Naive B cell (primary cell): ENCODE measurements at regions not wholly inside any gene's neighbourhood (a gene's known extent, or its start where the extent isn't known, plus 50 kb on each side); places are given as distances from the start of the nearest gene placed in this dataset.
"Not testable (repeated sequence)": the region's sequence is repeated elsewhere in the genome, so short reads cannot be mapped to it uniquely, and the experiment has no call there.

ENCODE experiments used
- ATAC-seq, 2 donors: fragments of 150-1000 bp; cut with Tn5 transposase; 2 replicates each; pipeline ENCODE4 v1.10.0; 2021; ENCODE audit warnings: low read depth in 2 of 2, mild to moderate bottlenecking in 2 of 2, moderate library complexity in 2 of 2
- DNase-seq: peaks from one replicate; pipeline ENCODE4 v3.0.0; 2022
- H3K27ac Mint-ChIP-seq, 6 donors: one replicate each; pipeline ENCODE4 v1.8.0; 2020 to 2022; ENCODE audit warnings: mild to moderate bottlenecking in 6 of 6, mixed read lengths in 6 of 6, moderate library complexity in 5 of 6, inconsistent platforms in 2 of 6
- H3K27me3 Mint-ChIP-seq, 3 donors: one replicate each; pipeline ENCODE4 v1.8.0; 2021 to 2022; ENCODE audit warnings: mixed read lengths in 3 of 3, mild to moderate bottlenecking in 1 of 3
- H3K36me3 Mint-ChIP-seq, 2 donors: one replicate each; pipeline ENCODE4 v1.8.0; 2020 to 2022; ENCODE audit warnings: mixed read lengths in 2 of 2, inconsistent platforms in 1 of 2, mild to moderate bottlenecking in 1 of 2
- H3K4me1 Mint-ChIP-seq, 3 donors: one replicate each; pipeline ENCODE4 v1.8.0; 2020 to 2022; ENCODE audit warnings: mixed read lengths in 3 of 3, inconsistent platforms in 1 of 3, mild to moderate bottlenecking in 1 of 3, moderate library complexity in 1 of 3
- H3K4me3 Mint-ChIP-seq, 8 donors: one replicate each; pipeline ENCODE4 v1.8.0; 2020 to 2022; ENCODE audit warnings: mild to moderate bottlenecking in 8 of 8, mixed read lengths in 8 of 8, moderate library complexity in 8 of 8, inconsistent platforms in 2 of 8
- H3K9me3 Mint-ChIP-seq, 7 donors: one replicate each; pipeline ENCODE4 v1.8.0; 2020 to 2022; ENCODE audit warnings: mixed read lengths in 7 of 7, mild to moderate bottlenecking in 5 of 7, inconsistent platforms in 2 of 7, moderate library complexity in 1 of 7

DNA sequence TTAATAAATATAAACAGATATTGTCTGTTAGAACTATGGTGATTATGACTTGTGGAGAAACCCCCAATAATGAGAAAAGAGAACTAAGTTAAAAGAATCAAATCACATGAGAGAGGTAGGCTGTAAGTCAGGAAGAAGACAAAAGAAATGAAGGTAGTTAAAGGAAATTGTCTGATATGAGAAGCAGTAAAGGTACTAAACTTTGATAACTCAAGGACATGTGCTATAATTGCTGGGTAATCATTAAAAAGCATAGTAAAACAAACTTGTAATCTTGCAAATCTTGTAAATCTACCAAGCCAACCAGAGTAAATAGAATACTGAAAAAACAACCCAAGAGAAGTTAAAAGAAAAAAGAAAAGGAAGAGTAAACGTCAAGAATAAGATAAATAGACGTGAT is 207.0 kb upstream of the CTNND2 start:
- H3K4me1 Mint-ChIP-seq = no peaks in the 10 kb centered on the region
- H3K9me3 Mint-ChIP-seq = peaks cover 0 to 3% (median 0%) of the 10 kb centered on the region in 7 donors
- H3K27ac Mint-ChIP-seq = no peak overlapping the region
- no peak overlapping the region for H3K4me3 Mint-ChIP-seq
- no peak for ATAC-seq
- DNase-seq = no peak
- H3K36me3 Mint-ChIP-seq = no peaks in the 10 kb centered on the region
- H3K27me3 Mint-ChIP-seq = no peaks in the 10 kb centered on the region

DNA sequence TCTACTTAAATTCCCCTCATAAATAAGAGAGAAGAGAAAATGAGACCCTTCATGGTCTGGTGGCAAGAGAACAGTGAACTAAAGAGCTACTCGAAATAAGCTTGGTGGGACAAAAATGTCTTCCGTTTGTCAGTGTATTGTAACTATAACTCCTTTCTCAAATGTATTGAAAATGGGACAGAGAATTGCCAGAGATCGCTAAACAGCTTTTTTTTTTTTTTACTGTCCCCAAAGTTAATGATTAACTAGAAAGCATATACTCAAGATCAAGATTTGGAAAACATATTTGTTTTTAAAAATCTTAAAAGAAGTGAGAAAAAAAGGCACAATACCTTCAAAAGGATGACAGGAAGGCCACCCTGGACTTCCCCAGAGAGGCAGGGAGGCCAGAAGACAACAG is 206.4 kb upstream of the CTNND2 start:
- DNase-seq (no peak), ATAC-seq (no peak)
- Mint-ChIP-seq H3K9me3 (peaks cover 0 to 2% (median 0%) of the 10 kb centered on the region in 7 donors), H3K27me3 (no peaks in the 10 kb centered on the region), H3K4me1 (no peaks in the 10 kb centered on the region), H3K27ac (no peak overlapping the region), H3K4me3 (no peak overlapping the region), H3K36me3 (no peaks in the 10 kb centered on the region)

DNA sequence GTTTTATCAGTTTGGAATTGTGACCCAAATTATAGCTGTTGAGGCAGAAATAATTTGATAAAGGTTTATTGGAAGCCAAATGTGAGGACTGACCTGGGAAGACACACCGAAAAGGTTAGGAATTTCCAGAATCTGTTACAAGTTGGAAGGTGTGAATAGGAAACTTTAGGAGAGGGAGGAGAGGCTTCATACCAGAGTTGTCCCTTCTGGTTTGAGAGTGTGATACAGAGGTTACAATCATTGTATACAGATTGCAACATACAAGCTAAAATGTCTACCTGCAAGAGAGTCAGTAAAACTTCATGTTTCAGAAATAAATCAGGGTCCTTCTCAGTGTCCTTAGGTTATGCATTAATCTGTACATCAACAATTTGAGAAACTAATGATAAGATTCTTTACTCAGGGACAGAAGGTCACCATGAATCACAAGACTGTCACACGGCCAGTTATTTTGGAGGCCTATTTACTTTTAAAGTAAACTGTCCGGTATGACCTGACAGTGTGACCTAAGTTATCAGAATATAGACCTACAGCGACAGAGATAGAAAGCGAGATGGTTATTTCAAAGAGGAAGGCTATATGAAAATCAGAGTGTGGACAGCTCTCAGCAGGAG is 204.9 kb upstream of the CTNND2 start:
- ATAC-seq = no peak
- Mint-ChIP-seq H3K4me3 (no peak overlapping the region), H3K27ac (peak overlapping the region in 1 of 6 donors; percentile 22), H3K4me1 (no peaks in the 10 kb centered on the region), H3K27me3 (no peaks in the 10 kb centered on the region), H3K9me3 (peaks cover 0 to 2% (median 0%) of the 10 kb centered on the region in 7 donors), H3K36me3 (no peaks in the 10 kb centered on the region)
- DNase-seq = no peak

DNA sequence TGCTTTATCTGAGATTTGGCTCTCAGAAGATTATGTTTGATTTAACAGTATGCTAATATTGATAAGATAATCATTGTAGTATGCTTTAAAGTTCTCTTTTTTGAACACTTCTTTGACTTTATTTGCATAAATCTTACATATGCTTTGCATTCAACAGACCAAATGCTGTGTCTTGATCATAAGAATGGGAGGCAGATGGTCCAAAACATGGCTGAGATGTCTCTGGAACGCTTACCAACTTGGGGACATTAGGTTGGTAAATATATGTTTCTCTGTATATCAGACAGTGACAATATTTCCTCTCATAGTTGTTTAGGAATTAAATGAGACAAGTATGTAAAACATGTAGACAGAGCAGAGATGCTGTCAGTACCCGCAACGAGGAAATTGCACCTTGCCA is 197.9 kb upstream of the CTNND2 start:
- H3K27me3 Mint-ChIP-seq = no peaks in the 10 kb centered on the region
- H3K36me3 Mint-ChIP-seq = no peaks in the 10 kb centered on the region
- H3K27ac Mint-ChIP-seq = no peak overlapping the region
- ATAC-seq (no peak), DNase-seq (no peak)
- H3K9me3 Mint-ChIP-seq = peaks cover 0 to 14% (median 6%) of the 10 kb centered on the region in 7 donors
- H3K4me3 Mint-ChIP-seq = no peak overlapping the region
- H3K4me1 Mint-ChIP-seq = no peaks in the 10 kb centered on the region

DNA sequence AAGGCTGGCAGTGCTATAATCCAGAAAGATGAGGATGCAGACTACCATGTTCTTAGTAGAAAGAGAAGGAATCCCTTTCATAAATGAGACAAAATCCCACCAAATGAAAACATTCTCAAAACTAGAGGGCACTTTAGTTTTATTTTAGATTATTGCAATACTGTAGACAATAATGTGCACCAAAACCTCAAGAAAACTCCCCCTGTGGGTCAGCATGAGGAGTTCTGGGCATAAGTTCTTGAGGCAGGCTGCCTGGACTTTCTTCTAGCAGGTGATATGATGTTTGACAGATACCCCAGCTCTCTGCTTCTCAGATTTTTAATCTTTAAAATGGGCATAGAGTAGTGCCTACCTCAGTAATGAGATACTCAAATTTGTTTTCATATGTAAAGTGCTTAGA is 196.3 kb upstream of the CTNND2 start:
- no peaks in the 10 kb centered on the region for H3K36me3 Mint-ChIP-seq
- no peak overlapping the region for H3K4me3 Mint-ChIP-seq
- H3K27me3 Mint-ChIP-seq = no peaks in the 10 kb centered on the region

DNA sequence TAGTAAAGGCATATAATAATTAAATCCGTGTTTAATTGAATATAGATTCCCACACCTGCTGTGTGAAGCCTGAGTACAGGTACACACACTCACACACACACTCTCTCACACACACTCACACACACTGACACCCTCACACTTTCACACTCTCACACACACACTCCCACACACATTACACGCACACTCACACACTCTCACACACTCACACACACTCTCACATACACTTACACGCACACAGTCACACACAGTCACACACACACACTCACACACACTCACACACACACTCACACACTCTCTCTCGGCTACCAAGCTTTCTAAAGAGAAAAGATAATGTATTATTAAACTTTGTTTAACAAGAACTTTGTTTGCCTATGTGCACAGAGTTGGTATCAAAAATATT is 195.1 kb upstream of the CTNND2 start:
- no peak for DNase-seq
- Mint-ChIP-seq H3K4me3 (no peak overlapping the region), H3K4me1 (no peaks in the 10 kb centered on the region), H3K36me3 (no peaks in the 10 kb centered on the region), H3K27ac (no peak overlapping the region), H3K27me3 (no peaks in the 10 kb centered on the region), H3K9me3 (peaks cover 0 to 17% (median 7%) of the 10 kb centered on the region in 7 donors)
- no peak for ATAC-seq

More for the DNA sequence above, 196.3 kb upstream of the CTNND2 start:
- Mint-ChIP-seq H3K27ac (no peak overlapping the region), H3K4me1 (no peaks in the 10 kb centered on the region), H3K9me3 (peaks cover 0 to 14% (median 7%) of the 10 kb centered on the region in 7 donors)
- ATAC-seq = no peak
- DNase-seq = no peak

DNA sequence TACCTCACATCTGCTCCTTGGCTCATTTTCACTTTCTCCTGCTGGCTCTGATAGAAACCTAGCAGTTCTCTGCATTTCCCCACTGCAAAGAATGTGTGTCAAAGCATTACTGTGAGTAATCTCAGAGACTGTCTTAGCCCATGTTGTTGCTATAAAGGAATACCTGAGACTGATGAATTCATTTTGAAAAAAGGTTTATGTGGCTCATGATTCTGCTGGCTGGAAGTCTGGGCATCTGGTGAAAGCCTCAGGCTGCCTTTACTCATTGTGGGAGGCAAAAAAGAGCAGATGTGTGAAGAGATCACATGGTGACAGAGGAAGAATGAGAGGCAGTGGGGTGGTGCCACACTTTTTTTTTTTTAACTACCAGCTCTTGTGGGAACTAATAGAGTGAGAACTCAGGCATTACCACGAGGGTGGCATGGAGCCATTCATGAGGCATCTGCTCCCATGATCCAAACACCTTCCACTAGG is 191.6 kb upstream of the CTNND2 start:
- Mint-ChIP-seq H3K4me1 (no peaks in the 10 kb centered on the region), H3K27ac (no peak overlapping the region), H3K27me3 (no peaks in the 10 kb centered on the region), H3K4me3 (no peak overlapping the region), H3K9me3 (peaks cover 2 to 20% (median 7%) of the 10 kb centered on the region in 7 donors), H3K36me3 (no peaks in the 10 kb centered on the region)
- no peak for DNase-seq
- ATAC-seq = no peak

DNA sequence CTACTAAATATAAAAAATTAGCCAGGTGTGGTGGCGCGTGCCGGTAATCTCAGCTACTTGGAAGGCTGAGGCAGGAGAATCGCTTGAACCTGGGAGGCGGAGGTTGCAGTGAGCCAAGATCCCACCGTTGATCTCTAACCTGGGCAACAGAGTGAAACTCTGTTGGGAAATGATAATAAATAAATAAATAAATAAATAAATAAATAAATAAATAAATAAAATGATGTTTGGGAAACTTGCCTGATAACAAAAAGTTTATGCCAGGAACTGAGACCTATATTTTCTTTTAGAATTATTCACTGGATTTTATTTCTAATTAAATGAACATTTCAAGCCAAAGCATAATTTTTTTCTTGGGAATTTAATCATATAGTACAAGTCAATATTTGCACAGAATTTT is 189.3 kb upstream of the CTNND2 start:
- Mint-ChIP-seq H3K36me3 (no peaks in the 10 kb centered on the region), H3K27me3 (no peaks in the 10 kb centered on the region), H3K27ac (no peak overlapping the region), H3K4me3 (no peak overlapping the region), H3K4me1 (no peaks in the 10 kb centered on the region), H3K9me3 (peaks cover 0 to 18% (median 4%) of the 10 kb centered on the region in 7 donors)
- no peak for DNase-seq
- ATAC-seq = no peak

DNA sequence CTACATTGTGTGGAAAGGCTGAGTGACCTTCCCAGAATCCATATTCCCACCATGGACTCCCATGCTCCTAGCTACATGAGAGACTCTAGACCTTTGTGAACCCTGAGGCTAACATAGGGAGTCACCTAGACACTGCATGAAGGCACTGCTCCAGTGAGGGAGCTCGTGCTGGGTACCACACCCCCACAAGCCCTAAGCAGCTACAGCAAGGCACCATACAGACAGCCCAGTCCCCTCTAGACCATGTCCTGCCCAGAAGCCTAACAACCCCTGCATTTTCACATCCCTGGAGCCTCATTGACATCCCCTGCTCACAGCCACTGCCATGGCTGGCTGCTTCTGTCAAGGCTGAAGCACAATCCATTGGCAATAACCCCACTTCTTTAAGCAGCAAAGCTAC is 176.5 kb upstream of the CTNND2 start:
- no peak for DNase-seq
- no peaks in the 10 kb centered on the region for H3K4me1 Mint-ChIP-seq
- H3K27me3 Mint-ChIP-seq = no peaks in the 10 kb centered on the region
- peaks cover 0 to 5% of the 10 kb centered on the region in 2 donors for H3K36me3 Mint-ChIP-seq
- H3K9me3 Mint-ChIP-seq = peaks cover 6 to 27% (median 10%) of the 10 kb centered on the region in 7 donors
- H3K27ac Mint-ChIP-seq = no peak overlapping the region
- no peak for ATAC-seq
- no peak overlapping the region for H3K4me3 Mint-ChIP-seq

DNA sequence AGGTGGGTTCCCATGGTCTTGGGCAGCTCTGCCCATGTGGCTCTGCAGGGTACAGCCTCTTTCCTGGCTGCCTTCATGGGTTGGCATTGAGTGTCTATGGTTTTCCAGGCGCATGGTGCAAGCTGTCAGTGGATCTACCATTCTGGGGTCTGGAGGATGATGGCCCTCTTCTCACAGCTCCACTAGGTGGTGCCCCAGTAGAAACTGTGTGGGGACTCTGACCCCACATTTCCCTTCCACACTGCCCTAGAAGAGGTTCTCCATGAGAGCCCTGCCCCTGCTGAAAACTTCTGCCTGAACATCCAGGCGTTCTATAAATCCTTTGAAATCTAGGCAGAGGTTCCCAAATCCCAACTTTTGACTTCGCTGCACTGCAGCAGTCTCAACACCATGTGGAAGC is 174.0 kb upstream of the CTNND2 start:
- H3K27ac Mint-ChIP-seq, H3K36me3 Mint-ChIP-seq, DNase-seq, H3K27me3 Mint-ChIP-seq, H3K4me3 Mint-ChIP-seq, H3K4me1 Mint-ChIP-seq, ATAC-seq: not testable (repeated sequence)
- H3K9me3 Mint-ChIP-seq = peaks cover 6 to 27% (median 10%) of the 10 kb centered on the region in 7 donors

DNA sequence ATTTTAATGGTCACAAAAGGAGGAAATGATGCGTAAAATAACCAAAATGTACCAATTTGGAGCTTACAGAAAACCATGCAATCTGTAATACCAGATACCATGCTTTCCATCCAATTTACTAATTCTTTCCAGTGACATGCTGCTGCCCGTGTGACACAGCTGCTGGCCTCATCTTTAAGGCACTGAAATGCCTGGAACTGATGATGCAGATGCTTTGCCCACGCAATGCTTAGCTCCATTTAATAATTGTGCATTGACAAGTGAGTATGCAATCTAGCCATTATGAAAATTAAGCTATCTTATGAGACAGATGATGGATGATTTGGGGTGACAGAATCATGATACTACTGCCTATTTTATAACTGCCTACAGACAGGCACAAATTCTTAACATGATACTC is 169.2 kb upstream of the CTNND2 start:
- Mint-ChIP-seq H3K4me1 (no peaks in the 10 kb centered on the region), H3K4me3 (no peak overlapping the region), H3K27ac (no peak overlapping the region), H3K27me3 (no peaks in the 10 kb centered on the region), H3K9me3 (peaks cover 0 to 7% (median 0%) of the 10 kb centered on the region in 7 donors), H3K36me3 (no peaks in the 10 kb centered on the region)
- ATAC-seq (no peak), DNase-seq (no peak)

DNA sequence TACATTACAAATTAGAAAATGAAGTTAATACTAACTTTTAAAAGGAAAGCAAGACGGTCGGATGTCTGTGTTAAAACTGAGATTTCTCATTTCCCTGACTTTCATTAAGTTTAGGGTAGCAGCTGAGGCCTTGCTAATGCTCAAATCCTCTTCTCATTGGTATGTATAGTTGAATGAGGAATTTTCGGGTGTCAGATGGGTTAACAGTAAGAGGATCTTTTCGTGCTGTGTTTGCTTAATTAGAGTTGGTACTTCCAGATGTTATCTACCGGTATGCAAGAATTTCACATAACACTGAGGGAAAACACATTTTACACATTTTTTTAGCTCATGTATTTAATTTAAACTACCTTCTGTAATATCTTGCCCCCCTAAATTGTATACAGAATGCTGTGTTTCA is 168.2 kb upstream of the CTNND2 start:
- Mint-ChIP-seq H3K36me3 (no peaks in the 10 kb centered on the region), H3K4me3 (no peak overlapping the region), H3K27me3 (no peaks in the 10 kb centered on the region), H3K27ac (no peak overlapping the region), H3K4me1 (no peaks in the 10 kb centered on the region), H3K9me3 (peaks cover 0 to 11% (median 2%) of the 10 kb centered on the region in 7 donors)
- DNase-seq (no peak), ATAC-seq (no peak)

DNA sequence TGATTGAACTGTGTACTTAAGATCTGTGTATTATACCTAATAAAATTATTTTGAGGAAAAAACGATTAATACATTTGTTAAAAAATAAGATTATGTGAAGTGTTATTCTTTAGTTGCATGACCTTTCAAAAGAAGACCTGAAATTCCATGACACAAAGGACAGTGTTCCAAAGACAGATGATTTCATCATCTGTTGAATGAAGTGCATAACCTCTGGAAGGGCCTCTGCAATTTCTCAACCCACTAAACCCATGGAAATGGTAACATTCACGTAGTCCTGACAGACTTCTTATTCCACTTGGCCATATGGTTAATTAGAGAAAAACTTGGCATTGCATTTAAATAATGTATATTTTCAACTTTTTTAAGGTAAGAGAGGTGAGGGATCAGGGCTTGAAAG is 167.2 kb upstream of the CTNND2 start:
- no peaks in the 10 kb centered on the region for H3K36me3 Mint-ChIP-seq
- no peaks in the 10 kb centered on the region for H3K4me1 Mint-ChIP-seq
- DNase-seq = no peak
- no peak overlapping the region for H3K4me3 Mint-ChIP-seq
- H3K27me3 Mint-ChIP-seq = no peaks in the 10 kb centered on the region
- no peak overlapping the region for H3K27ac Mint-ChIP-seq
- no peak for ATAC-seq
- H3K9me3 Mint-ChIP-seq = peaks cover 0 to 17% (median 2%) of the 10 kb centered on the region in 7 donors

DNA sequence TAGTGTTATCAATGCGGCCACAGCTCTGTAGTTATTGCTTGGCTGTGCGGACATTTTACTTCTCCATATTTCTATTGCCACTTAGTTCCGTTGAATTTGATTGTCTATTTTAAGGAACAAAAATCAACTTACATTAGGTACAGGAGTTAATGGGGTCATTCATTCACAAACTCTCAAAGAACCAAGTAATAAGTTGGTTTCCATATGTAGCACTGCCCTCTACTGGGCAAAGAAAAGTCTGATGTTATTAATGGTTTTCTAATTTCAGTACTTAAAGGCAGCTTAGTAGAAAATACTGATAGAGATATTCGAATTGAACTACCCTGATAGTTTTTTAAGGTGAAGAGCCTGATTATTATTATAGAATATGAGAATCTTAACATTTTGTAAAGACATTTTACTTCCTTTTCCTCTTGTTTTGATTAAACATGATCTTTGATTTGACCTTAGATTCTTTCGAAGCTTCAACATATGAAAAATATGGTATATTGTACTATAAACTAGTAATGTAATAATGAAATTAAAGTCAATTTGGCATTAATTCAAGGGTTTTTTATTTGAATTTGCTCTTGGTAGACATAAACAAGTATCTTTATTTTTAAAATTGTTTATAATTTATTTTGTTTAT is 119.5 kb upstream of the CTNND2 start:
- Mint-ChIP-seq H3K4me1 (no peaks in the 10 kb centered on the region), H3K27ac (no peak overlapping the region), H3K4me3 (no peak overlapping the region), H3K36me3 (no peaks in the 10 kb centered on the region), H3K9me3 (peaks cover 2 to 24% (median 10%) of the 10 kb centered on the region in 7 donors), H3K27me3 (no peaks in the 10 kb centered on the region)
- no peak for DNase-seq
- no peak for ATAC-seq
